ENCODE measurements at regions not wholly inside any gene's neighbourhood (a gene's known extent, or its start where the extent isn't known, plus 50 kb on each side); places are given as distances from the start of the nearest gene placed in this dataset.

- TF ChIP-seq CTCF (conservative IDR thresholded peaks at IDR 0.05; ENCODE audit: low read depth in 2 of 2), result no peak
- TF ChIP-seq POLR2AphosphoS5 (IDR thresholded peaks at IDR 0.05; ENCODE audit: low read depth), result no peak
- no peak for TF ChIP-seq EZH2 (IDR thresholded peaks at IDR 0.05; ENCODE audit: low read depth, unreplicated experiment)
- TF ChIP-seq ZNF114 (CRISPR knock-in tag; IDR thresholded peaks at IDR 0.05), result no peak
- TF ChIP-seq CREB1 (CRISPR knock-in tag; IDR thresholded peaks at IDR 0.05; ENCODE audit: low read depth), result no peak
- no peak for TF ChIP-seq EZH2phosphoT487 (IDR thresholded peaks at IDR 0.05; ENCODE audit: unreplicated experiment)
- no peak for TF ChIP-seq REST (IDR thresholded peaks at IDR 0.05; ENCODE audit: unreplicated experiment)
- TF ChIP-seq ZNF462 (CRISPR knock-in tag; IDR thresholded peaks at IDR 0.05), result no peak
- TF ChIP-seq JUNB (IDR thresholded peaks at IDR 0.05; ENCODE audit: unreplicated experiment), result no peak
- TF ChIP-seq NANOG (IDR thresholded peaks at IDR 0.05; ENCODE audit: borderline replicate concordance), result no peak
Measured at GRCh38 chr6:4703382-4703781, 72.8 kb upstream of the CDYL start.

Measured in GM23338 (cell line).